GM19351 (cell line): ENCODE measurements at regions not wholly inside any gene's neighbourhood (a gene's known extent, or its start where the extent isn't known, plus 50 kb on each side); places are given as distances from the start of the nearest gene placed in this dataset.
A peak's percentile ranks its signal among the peaks of the same experiment; 100 is the strongest.

Experiments used
- ATAC-seq: cut with Tn5 transposase; IDR thresholded peaks from one replicate; pipeline ENCODE4 v1.9.1; 2021; ENCODE audit warnings: mild to moderate bottlenecking, moderate library complexity; ENCODE audit not compliant: unreplicated experiment

- peak; percentile 83 for ATAC-seq
Observed at GRCh38 chr12:19572920-19573558, 133.7 kb downstream of the AEBP2 start.

- no peak for ATAC-seq
Observed at GRCh38 chr12:19573866-19574265, 134.6 kb downstream of the AEBP2 start.

GRCh38 chr12:19574601-19575000, 135.3 kb downstream of the AEBP2 start:
- peak; percentile 40 for ATAC-seq

- no peak for ATAC-seq
Observed at GRCh38 chr12:19575337-19576243, 136.3 kb downstream of the AEBP2 start.

GRCh38 chr12:19576506-19577280, 137.4 kb downstream of the AEBP2 start:
- no peak for ATAC-seq

GRCh38 chr12:19577281-19577530, 137.9 kb downstream of the AEBP2 start:
- no peak for ATAC-seq

- ATAC-seq, result no peak
Observed at GRCh38 chr12:19584732-19585131, 145.4 kb downstream of the AEBP2 start.

- no peak for ATAC-seq
Observed at GRCh38 chr12:19588951-19589350, 149.7 kb downstream of the AEBP2 start.

GRCh38 chr12:19591951-19592350, 152.7 kb downstream of the AEBP2 start:
- no peak for ATAC-seq

GRCh38 chr12:19596434-19597166, 157.3 kb downstream of the AEBP2 start:
- ATAC-seq, result no peak

- ATAC-seq, result no peak
Observed at GRCh38 chr12:19597167-19598026, 158.1 kb downstream of the AEBP2 start.

- no peak for ATAC-seq
Observed at GRCh38 chr12:19605720-19606119, 166.4 kb downstream of the AEBP2 start.

- ATAC-seq, result no peak
Observed at GRCh38 chr12:19608039-19608438, 168.7 kb downstream of the AEBP2 start.

GRCh38 chr12:19613051-19613535, 173.8 kb downstream of the AEBP2 start:
- no peak for ATAC-seq

GRCh38 chr12:19614601-19615383, 175.5 kb downstream of the AEBP2 start:
- ATAC-seq, result no peak

- ATAC-seq, result no peak
Observed at GRCh38 chr12:19615384-19615725, 176.1 kb downstream of the AEBP2 start.

GRCh38 chr12:19616781-19617180, 177.5 kb downstream of the AEBP2 start:
- ATAC-seq, result no peak

GRCh38 chr12:19620222-19620621, 180.9 kb downstream of the AEBP2 start:
- no peak for ATAC-seq

GRCh38 chr12:19623751-19624399, 184.6 kb downstream of the AEBP2 start:
- ATAC-seq, result no peak
